H9 (cell line): ENCODE measurements at regions not wholly inside any gene's neighbourhood (a gene's known extent, or its start where the extent isn't known, plus 50 kb on each side); places are given as distances from the start of the nearest gene placed in this dataset.

Source experiments
- DNase-seq: peaks from one replicate; pipeline ENCODE4 v3.0.0-alpha.2; 2017
- H2AFZ ChIP-seq: one replicate; pipeline ENCODE4 v1.6.1; 2013; ENCODE audit warnings: mild to moderate bottlenecking, low read length, control low read depth, moderate library complexity
- H2AK5ac ChIP-seq: 2 replicates; pipeline ENCODE4 v1.6.1; 2013; ENCODE audit warnings: low read length, control low read depth, mixed read lengths; ENCODE audit not compliant: insufficient read length
- H2BK120ac ChIP-seq: one replicate; pipeline ENCODE4 v1.6.1; 2013; ENCODE audit warnings: low read depth, mild to moderate bottlenecking, low read length, control low read depth, inconsistent platforms; ENCODE audit not compliant: poor library complexity, severe bottlenecking
- H2BK12ac ChIP-seq: 2 replicates; pipeline ENCODE4 v1.6.1; 2013; ENCODE audit warnings: low read length, control low read depth, mixed read lengths, low read depth; ENCODE audit not compliant: insufficient read length
- H2BK15ac ChIP-seq: 2 replicates; pipeline ENCODE4 v1.6.1; 2013; ENCODE audit warnings: low read depth, low read length, control low read depth
- H2BK20ac ChIP-seq: one replicate; pipeline ENCODE4 v1.6.1; 2013; ENCODE audit warnings: low read depth, mild to moderate bottlenecking, low read length, control low read depth, inconsistent platforms; ENCODE audit not compliant: poor library complexity, severe bottlenecking
- H2BK5ac ChIP-seq: 2 replicates; pipeline ENCODE4 v1.6.1; 2013; ENCODE audit warnings: low read length, control low read depth, mixed read lengths; ENCODE audit not compliant: insufficient read length
- H3K14ac ChIP-seq: 2 replicates; pipeline ENCODE4 v1.6.1; 2013; ENCODE audit warnings: low read length, control low read depth; ENCODE audit not compliant: insufficient read depth
- H3K18ac ChIP-seq: 2 replicates; pipeline ENCODE4 v1.6.1; 2013; ENCODE audit warnings: low read depth, mild to moderate bottlenecking, mixed read lengths, low read length, control low read depth; ENCODE audit not compliant: insufficient read length
- H3K23ac ChIP-seq: 2 replicates; pipeline ENCODE4 v1.6.1; 2013; ENCODE audit warnings: low read length, control low read depth, mixed read lengths, low read depth; ENCODE audit not compliant: insufficient read length
- H3K23me2 ChIP-seq: 2 replicates; pipeline ENCODE4 v1.6.1; 2013; ENCODE audit warnings: low read depth, mild to moderate bottlenecking, mixed read lengths, low read length, control low read depth; ENCODE audit not compliant: insufficient read length, poor library complexity, severe bottlenecking
- H3K27ac ChIP-seq: 2 replicates; pipeline ENCODE4 v1.5.1; 2013; ENCODE audit warnings: low read length, control low read depth, mixed read lengths, low read depth; ENCODE audit not compliant: insufficient read length
- H3K27me3 ChIP-seq: 2 replicates; pipeline ENCODE4 v1.6.1; 2013; ENCODE audit warnings: low read length, control low read depth, inconsistent platforms; ENCODE audit not compliant: insufficient read depth
- H3K4ac ChIP-seq: 2 replicates; pipeline ENCODE4 v1.6.1; 2013; ENCODE audit warnings: low read depth, mild to moderate bottlenecking, control low read depth, inconsistent platforms, low read length, moderate library complexity
- H3K4me1 ChIP-seq: 2 replicates; pipeline ENCODE4 v1.6.1; 2013; ENCODE audit warnings: low read length, control low read depth, inconsistent platforms; ENCODE audit not compliant: insufficient read depth
- H3K4me2 ChIP-seq: 2 replicates; pipeline ENCODE4 v1.6.1; 2013; ENCODE audit warnings: low read length, control low read depth, mixed read lengths; ENCODE audit not compliant: insufficient read length, insufficient read depth
- H3K56ac ChIP-seq: 2 replicates; pipeline ENCODE4 v1.6.1; 2013; ENCODE audit warnings: low read depth, mild to moderate bottlenecking, mixed read lengths, low read length, control low read depth; ENCODE audit not compliant: insufficient read length
- H3K79me1 ChIP-seq: 2 replicates; pipeline ENCODE4 v1.6.1; 2013; ENCODE audit warnings: low read depth, mild to moderate bottlenecking, moderate library complexity, low read length, control low read depth, inconsistent platforms; ENCODE audit not compliant: insufficient read depth, poor library complexity, severe bottlenecking
- H3K79me2 ChIP-seq: 2 replicates; pipeline ENCODE4 v1.6.1; 2013; ENCODE audit warnings: low read length, control low read depth, inconsistent platforms; ENCODE audit not compliant: insufficient read depth
- H3K9ac ChIP-seq: 2 replicates; pipeline ENCODE4 v1.6.1; 2013; ENCODE audit warnings: low read length, control low read depth, mixed read lengths; ENCODE audit not compliant: insufficient read length; ENCODE audit errors: extremely low read depth
- H3K9me3 ChIP-seq: one replicate; pipeline ENCODE4 v1.6.1; 2013; ENCODE audit warnings: low read depth, low read length, inconsistent platforms; ENCODE audit not compliant: control insufficient read depth
- H3T11ph ChIP-seq: one replicate; pipeline ENCODE4 v1.6.1; 2013; ENCODE audit warnings: mild to moderate bottlenecking, low read length, control low read depth, inconsistent platforms
- H4K20me1 ChIP-seq: one replicate; pipeline ENCODE4 v1.6.1; 2013; ENCODE audit not compliant: control insufficient read depth, insufficient read length, insufficient read depth
- H4K5ac ChIP-seq: 2 replicates; pipeline ENCODE4 v1.6.1; 2013; ENCODE audit warnings: low read depth, mild to moderate bottlenecking, mixed read lengths, low read length, control low read depth; ENCODE audit not compliant: insufficient read length
- H4K8ac ChIP-seq: replicated peaks from 2 replicates; pipeline ENCODE4 v1.6.1; 2013; ENCODE audit warnings: low read length, control low read depth, mixed read lengths, low read depth; ENCODE audit not compliant: insufficient read length
- H4K91ac ChIP-seq: 2 replicates; pipeline ENCODE4 v1.6.1; 2013; ENCODE audit warnings: low read depth, mild to moderate bottlenecking, moderate library complexity, mixed read lengths, low read length, control low read depth; ENCODE audit not compliant: insufficient read length
- H3K27ac Mint-ChIP-seq, 3 experiments: 2 replicates in 2 of 3; 3 replicates in 1 of 3; pipeline ENCODE4 v1.8.0; 2020 to 2021; ENCODE audit warnings: mixed read lengths in 3 of 3, mild to moderate bottlenecking in 1 of 3, moderate library complexity in 1 of 3
- H3K27me3 Mint-ChIP-seq: 2 replicates; pipeline ENCODE4 v1.8.0; 2021; ENCODE audit warnings: low read depth, mild to moderate bottlenecking, moderate library complexity, mixed read lengths
- H3K36me3 Mint-ChIP-seq, 3 experiments: 2 replicates in 2 of 3; 3 replicates in 1 of 3; pipeline ENCODE4 v1.8.0; 2020 to 2021; ENCODE audit warnings: low read depth in 3 of 3, mixed read lengths in 3 of 3; ENCODE audit not compliant: insufficient read depth in 1 of 3
- H3K4me1 Mint-ChIP-seq, 2 experiments: 2 replicates each; pipeline ENCODE4 v1.8.0; 2020; ENCODE audit warnings: mixed read lengths in 2 of 2
- H3K4me3 Mint-ChIP-seq, 2 experiments: 2 replicates in 1 of 2; 3 replicates in 1 of 2; pipeline ENCODE4 v1.8.0; 2020 to 2021; ENCODE audit warnings: mild to moderate bottlenecking in 2 of 2, mixed read lengths in 2 of 2, moderate library complexity in 1 of 2
- H3K9me3 Mint-ChIP-seq, 2 experiments: 2 replicates in 1 of 2; 3 replicates in 1 of 2; pipeline ENCODE4 v1.8.0; 2020; ENCODE audit warnings: mild to moderate bottlenecking in 2 of 2, mixed read lengths in 2 of 2, moderate library complexity in 1 of 2
- CTCF ChIP-seq: fragments of 200-600 bp; sonication (generic); conservative IDR thresholded peaks from 3 replicates; pipeline ENCODE4 v1.8.0; 2021; ENCODE audit warnings: antibody characterized with exemption, mild to moderate bottlenecking
- WGBS: extraction: QIAGEN DNeasy Blood & Tissue Kit; methylation state at CpG from one replicate; pipeline ENCODE4 v1.1.7; 2013; ENCODE audit warnings: missing lambda C conversion rate, low lambda C conversion rate, mixed read lengths; ENCODE audit not compliant: insufficient read length; ENCODE audit errors: extremely low coverage; 5-methylcytosine and 5-hydroxymethylcytosine counted together

GRCh38 chr12:65525491-65526141, 247.1 kb downstream of the MSRB3 start:
- no peak overlapping the region for H3K18ac ChIP-seq
- no peak for TF ChIP-seq CTCF
- no peak overlapping the region for H4K91ac ChIP-seq
- H4K20me1 ChIP-seq, result no peaks in the 10 kb centered on the region
- H3K4ac ChIP-seq, result no peak overlapping the region
- H3K4me2 ChIP-seq, result no peak overlapping the region
- H3K4me1 Mint-ChIP-seq, result peaks cover under 1 to 9% of the 10 kb centered on the region in 2 experiments
- H3K23ac ChIP-seq, result no peak overlapping the region
- H3K9me3 ChIP-seq, result no peaks in the 10 kb centered on the region
- no peaks in the 10 kb centered on the region for H3K23me2 ChIP-seq
- no CpG with 5 or more reads among the region's 3 CpGs for WGBS
- H2BK5ac ChIP-seq, result no peak overlapping the region
- H3K14ac ChIP-seq, result no peak overlapping the region
- no peaks in the 10 kb centered on the region for H3K27me3 ChIP-seq
- no peak overlapping the region for H4K8ac ChIP-seq
- H3T11ph ChIP-seq, result no peak overlapping the region
- no peak for DNase-seq
- H3K9me3 Mint-ChIP-seq, result no peaks in the 10 kb centered on the region; a peak in 2 of 5 replicates
- 0 out of 7 replicates have a peak overlapping the region, but pooled peaks of 1 of the 3 experiments have one; percentile 14 for H3K27ac Mint-ChIP-seq
- H2BK120ac ChIP-seq, result no peak overlapping the region
- no peak overlapping the region for H2BK20ac ChIP-seq
- no peak overlapping the region for H2AFZ ChIP-seq
- H3K27ac ChIP-seq, result no peak overlapping the region
- H3K56ac ChIP-seq, result no peak overlapping the region
- no peaks in the 10 kb centered on the region; a peak in 1 of 7 replicates for H3K36me3 Mint-ChIP-seq
- no peaks in the 10 kb centered on the region for H3K79me1 ChIP-seq
- H3K79me2 ChIP-seq, result no peaks in the 10 kb centered on the region
- peaks cover 1% of the 10 kb centered on the region; the same call in 1 of the 2 replicates for H3K27me3 Mint-ChIP-seq
- H3K9ac ChIP-seq, result no peak overlapping the region
- no peak overlapping the region for H2AK5ac ChIP-seq
- H2BK15ac ChIP-seq, result no peak overlapping the region
- H2BK12ac ChIP-seq, result no peak overlapping the region
- no peaks in the 10 kb centered on the region for H3K4me1 ChIP-seq
- H3K4me3 Mint-ChIP-seq, result no peak overlapping the region
- H4K5ac ChIP-seq, result no peak overlapping the region
